HepG2 (cell line): ENCODE measurements at regions not wholly inside any gene's neighbourhood (a gene's known extent, or its start where the extent isn't known, plus 50 kb on each side); places are given as distances from the start of the nearest gene placed in this dataset.

ENCODE experiments used
- ATAC-seq: fragments of 200-7000 bp; cut with Tn5 transposase; 3 replicates; pipeline ENCODE4 v1.9.1; 2020; ENCODE audit warnings: mild to moderate bottlenecking, moderate library complexity
- BruUV-seq: library from RNA; stranded (reverse); fragments of 400-500 nt; replicated peaks from 2 replicates; lab custom pipeline; 2021; lab: Mats Ljungman, UMichigan
- CTCF ChIA-PET: fragments of 300-600 bp; formaldehyde crosslinking; extraction: SDS; loops from one replicate; lab custom pipeline; 2021; ENCODE audit warnings: low total read pairs, inconsistent platforms, low intra/inter-chr PET ratio; lab: Yijun Ruan, JAX
- POLR2A ChIA-PET: fragments of 350-600 bp; sonication (Branson Sonifier 250); formaldehyde crosslinking; loops from one replicate; lab custom pipeline; 2020; ENCODE audit warnings: antibody characterized with exemption, inconsistent platforms; lab: Yijun Ruan, JAX
- DNase-seq: peaks from one replicate; pipeline ENCODE4 v3.0.0-alpha.2; 2015; ENCODE audit warnings: low spot score
- FAIRE-seq: peaks from 3 replicates; lab custom pipeline; 2011; peaks lifted over from hg19 to GRCh38; lab: Jason Lieb, UNC
- H2AFZ ChIP-seq: one replicate; pipeline ENCODE4 v1.6.1; 2011; ENCODE audit warnings: low read length, inconsistent platforms
- H3K27ac ChIP-seq: fragments of 300-600 bp; 3 replicates; pipeline ENCODE4 v1.8.0; 2011; ENCODE audit warnings: mixed run types, mild to moderate bottlenecking, mixed read lengths, low read length, inconsistent platforms; ENCODE audit not compliant: insufficient read depth; ENCODE audit errors: extremely low read length
- H3K27me3 ChIP-seq, 2 experiments: fragments of 200-600 bp in 1 of 2; 2 replicates in 1 of 2; 3 replicates in 1 of 2; pipeline versions ENCODE4 v1.6.0 to v1.8.0; 2011; ENCODE audit warnings: low read length in 2 of 2, mild to moderate bottlenecking in 2 of 2, moderate library complexity in 2 of 2, inconsistent platforms in 1 of 2; ENCODE audit not compliant: insufficient read depth in 2 of 2, control insufficient read depth in 1 of 2
- H3K36me3 ChIP-seq, 2 experiments: fragments of 200-600 bp in 1 of 2; replicated peaks in 1 of 2; 2 replicates in 1 of 2; 3 replicates in 1 of 2; pipeline versions ENCODE4 v1.5.1 to v1.8.0; 2011; ENCODE audit warnings: low read length in 2 of 2, inconsistent platforms in 1 of 2; ENCODE audit not compliant: insufficient read depth in 2 of 2, control insufficient read depth in 1 of 2
- H3K4me1 ChIP-seq: 2 replicates; pipeline ENCODE4 v1.5.1; 2012; ENCODE audit warnings: low read length, inconsistent platforms; ENCODE audit not compliant: insufficient read depth
- H3K4me2 ChIP-seq: 2 replicates; pipeline ENCODE4 v1.6.0; 2011; ENCODE audit warnings: low read depth, low read length, inconsistent platforms
- H3K4me3 ChIP-seq, 3 experiments: fragments of 200-600 bp in 1 of 3; sonication (generic), shearing (Covaris generic) in 1 of 3; replicated peaks in 1 of 3; 2 replicates each; pipeline ENCODE4 v1.5.1; 2011 to 2016; ENCODE audit warnings: low read length in 3 of 3, inconsistent platforms in 2 of 3, low read depth in 2 of 3, mild to moderate bottlenecking in 2 of 3, control low read depth in 1 of 3, mixed read lengths in 1 of 3; ENCODE audit not compliant: insufficient read depth in 1 of 3
- H3K79me2 ChIP-seq: one replicate; pipeline ENCODE4 v1.6.1; 2011; ENCODE audit warnings: low read length, inconsistent platforms; ENCODE audit not compliant: insufficient read depth
- H3K9ac ChIP-seq: 2 replicates; pipeline ENCODE4 v1.6.0; 2011; ENCODE audit warnings: mild to moderate bottlenecking, low read depth, low read length, inconsistent platforms; ENCODE audit not compliant: insufficient read depth
- H3K9me3 ChIP-seq: 2 replicates; pipeline ENCODE4 v1.5.1; 2012; ENCODE audit warnings: mild to moderate bottlenecking, low read length
- H4K20me1 ChIP-seq: 2 replicates; pipeline ENCODE4 v1.6.0; 2011; ENCODE audit warnings: inconsistent platforms, mild to moderate bottlenecking, low read length, moderate library complexity; ENCODE audit not compliant: insufficient read depth
- HOMEZ ChIP-seq: IDR thresholded peaks from 2 replicates; pipeline ENCODE4 v1.6.1; 2016; ENCODE audit warnings: low read depth
- NPAS2 ChIP-seq: sonication (generic); formaldehyde crosslinking; IDR thresholded peaks from 2 replicates; pipeline ENCODE4 v1.8.0; 2022; ENCODE audit warnings: mild to moderate bottlenecking, missing genetic modification reagents, borderline replicate concordance
- NR2F1 ChIP-seq, 2 experiments: fragments of 450-650 bp in 1 of 2; formaldehyde crosslinking in 1 of 2; IDR thresholded peaks; 2 replicates each; pipeline versions ENCODE4 v1.5.0 to v1.6.1; 2016 to 2020; ENCODE audit warnings: mild to moderate bottlenecking in 1 of 2, missing compliant biosample characterization in 1 of 2, missing genetic modification reagents in 1 of 2, moderate library complexity in 1 of 2
- SCMH1 ChIP-seq: sonication (generic); formaldehyde crosslinking; IDR thresholded peaks from 2 replicates; pipeline ENCODE4 v1.9.0; 2021; ENCODE audit warnings: missing genetic modification reagents, mild to moderate bottlenecking, borderline replicate concordance
- ZFP41 ChIP-seq: sonication (generic); formaldehyde crosslinking; IDR thresholded peaks from 2 replicates; pipeline ENCODE4 v1.4.0; 2020; ENCODE audit warnings: mild to moderate bottlenecking, missing genetic modification reagents, borderline replicate concordance
- ZNF414 ChIP-seq: sonication (generic); formaldehyde crosslinking; IDR thresholded peaks from 2 replicates; pipeline ENCODE4 v1.5.0; 2020; ENCODE audit warnings: missing genetic modification reagents
- ZNF605 ChIP-seq: sonication (generic); formaldehyde crosslinking; IDR thresholded peaks from 2 replicates; pipeline ENCODE4 v1.8.0; 2022; ENCODE audit warnings: mild to moderate bottlenecking, missing genetic modification reagents
- ZNF687 ChIP-seq: sonication (generic); formaldehyde crosslinking; IDR thresholded peaks from 2 replicates; pipeline ENCODE4 v1.5.1; 2020; ENCODE audit warnings: mild to moderate bottlenecking, missing genetic modification reagents, moderate library complexity
- ZNF788 ChIP-seq: sonication (generic); formaldehyde crosslinking; IDR thresholded peaks from 2 replicates; pipeline ENCODE4 v1.5.0; 2020; ENCODE audit warnings: mild to moderate bottlenecking, missing genetic modification reagents, borderline replicate concordance
- ZSCAN31 ChIP-seq: sonication (generic); formaldehyde crosslinking; IDR thresholded peaks from 2 replicates; pipeline ENCODE4 v1.5.0; 2020; ENCODE audit warnings: low read depth, mild to moderate bottlenecking, missing genetic modification reagents
- WGBS: methylation state at CpG from one replicate; pipeline ENCODE4 v1.1.6; 2017; ENCODE audit warnings: low lambda C conversion rate; 5-methylcytosine and 5-hydroxymethylcytosine counted together
- in situ Hi-C: cut with HindIII; loops from 2 replicates; pipeline ENCODE4 v1.10.0; 2017; ENCODE audit warnings: low pct_unique_long_range_greater_than_20kb; ENCODE audit not compliant: extremely low pct_ligation_motif_present
- intact Hi-C: fragments of 100-400 bp; cut with micrococcal nuclease; formaldehyde crosslinking; loops from one replicate; pipeline ENCODE4 v1.10.0; 2022; ENCODE audit not compliant: unreplicated experiment
- TF ChIP-seq, protein P1 (sequence below): sonication (generic); formaldehyde crosslinking; IDR thresholded peaks from 2 replicates; pipeline ENCODE4 v1.4.0; 2020; ENCODE audit warnings: missing genetic modification reagents
- TF ChIP-seq, protein P2 (sequence below): sonication (generic); formaldehyde crosslinking; IDR thresholded peaks from 2 replicates; pipeline ENCODE4 v1.4.0; 2020; ENCODE audit warnings: mild to moderate bottlenecking, missing genetic modification reagents

- Histone ChIP-seq H3K27ac (no peak overlapping the region), H3K4me3 (no peak overlapping the region), H3K79me2 (no peaks in the 10 kb centered on the region)
- FAIRE-seq, result no peak
- TF ChIP-seq HOMEZ (CRISPR knock-in tag), result no peak
- TF ChIP-seq, protein P1, sequence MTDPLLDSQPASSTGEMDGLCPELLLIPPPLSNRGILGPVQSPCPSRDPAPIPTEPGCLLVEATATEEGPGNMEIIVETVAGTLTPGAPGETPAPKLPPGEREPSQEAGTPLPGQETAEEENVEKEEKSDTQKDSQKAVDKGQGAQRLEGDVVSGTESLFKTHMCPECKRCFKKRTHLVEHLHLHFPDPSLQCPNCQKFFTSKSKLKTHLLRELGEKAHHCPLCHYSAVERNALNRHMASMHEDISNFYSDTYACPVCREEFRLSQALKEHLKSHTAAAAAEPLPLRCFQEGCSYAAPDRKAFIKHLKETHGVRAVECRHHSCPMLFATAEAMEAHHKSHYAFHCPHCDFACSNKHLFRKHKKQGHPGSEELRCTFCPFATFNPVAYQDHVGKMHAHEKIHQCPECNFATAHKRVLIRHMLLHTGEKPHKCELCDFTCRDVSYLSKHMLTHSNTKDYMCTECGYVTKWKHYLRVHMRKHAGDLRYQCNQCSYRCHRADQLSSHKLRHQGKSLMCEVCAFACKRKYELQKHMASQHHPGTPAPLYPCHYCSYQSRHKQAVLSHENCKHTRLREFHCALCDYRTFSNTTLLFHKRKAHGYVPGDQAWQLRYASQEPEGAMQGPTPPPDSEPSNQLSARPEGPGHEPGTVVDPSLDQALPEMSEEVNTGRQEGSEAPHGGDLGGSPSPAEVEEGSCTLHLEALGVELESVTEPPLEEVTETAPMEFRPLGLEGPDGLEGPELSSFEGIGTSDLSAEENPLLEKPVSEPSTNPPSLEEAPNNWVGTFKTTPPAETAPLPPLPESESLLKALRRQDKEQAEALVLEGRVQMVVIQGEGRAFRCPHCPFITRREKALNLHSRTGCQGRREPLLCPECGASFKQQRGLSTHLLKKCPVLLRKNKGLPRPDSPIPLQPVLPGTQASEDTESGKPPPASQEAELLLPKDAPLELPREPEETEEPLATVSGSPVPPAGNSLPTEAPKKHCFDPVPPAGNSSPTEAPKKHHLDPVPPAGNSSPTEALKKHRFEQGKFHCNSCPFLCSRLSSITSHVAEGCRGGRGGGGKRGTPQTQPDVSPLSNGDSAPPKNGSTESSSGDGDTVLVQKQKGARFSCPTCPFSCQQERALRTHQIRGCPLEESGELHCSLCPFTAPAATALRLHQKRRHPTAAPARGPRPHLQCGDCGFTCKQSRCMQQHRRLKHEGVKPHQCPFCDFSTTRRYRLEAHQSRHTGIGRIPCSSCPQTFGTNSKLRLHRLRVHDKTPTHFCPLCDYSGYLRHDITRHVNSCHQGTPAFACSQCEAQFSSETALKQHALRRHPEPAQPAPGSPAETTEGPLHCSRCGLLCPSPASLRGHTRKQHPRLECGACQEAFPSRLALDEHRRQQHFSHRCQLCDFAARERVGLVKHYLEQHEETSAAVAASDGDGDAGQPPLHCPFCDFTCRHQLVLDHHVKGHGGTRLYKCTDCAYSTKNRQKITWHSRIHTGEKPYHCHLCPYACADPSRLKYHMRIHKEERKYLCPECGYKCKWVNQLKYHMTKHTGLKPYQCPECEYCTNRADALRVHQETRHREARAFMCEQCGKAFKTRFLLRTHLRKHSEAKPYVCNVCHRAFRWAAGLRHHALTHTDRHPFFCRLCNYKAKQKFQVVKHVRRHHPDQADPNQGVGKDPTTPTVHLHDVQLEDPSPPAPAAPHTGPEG, result no peak
- no peak for TF ChIP-seq ZNF788 (CRISPR knock-in tag)
- no peak for TF ChIP-seq ZSCAN31 (CRISPR knock-in tag)
- no peak for TF ChIP-seq ZNF414 (CRISPR knock-in tag)
- TF ChIP-seq ZFP41 (CRISPR knock-in tag), result no peak
- TF ChIP-seq NPAS2 (CRISPR knock-in tag), result no peak
- TF ChIP-seq NR2F1 (CRISPR knock-in tag; IDR thresholded peaks at IDR 0.05), result no peak
- TF ChIP-seq SCMH1, result no peak
- TF ChIP-seq ZNF687 (CRISPR knock-in tag), result no peak
- TF ChIP-seq, protein P2, sequence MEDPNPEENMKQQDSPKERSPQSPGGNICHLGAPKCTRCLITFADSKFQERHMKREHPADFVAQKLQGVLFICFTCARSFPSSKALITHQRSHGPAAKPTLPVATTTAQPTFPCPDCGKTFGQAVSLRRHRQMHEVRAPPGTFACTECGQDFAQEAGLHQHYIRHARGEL (CRISPR knock-in tag), result no peak
- no peak for TF ChIP-seq ZNF605
- TF ChIP-seq, all 625 proteins: peak for 0
- intact Hi-C loops, result no loop called here
- H3K36me3 ChIP-seq, result no peaks in the 10 kb centered on the region
- in situ Hi-C loops, result no loop called here
- no peak for ATAC-seq
- 4% methylated on average over 2 of the region's 2 CpGs for WGBS
- POLR2A ChIA-PET, result no interaction called here
- DNase-seq, result no peak
- BruUV-seq, result no TSS peak
- no peaks in the 10 kb centered on the region for H3K9me3 ChIP-seq
- H3K4me2 ChIP-seq, result no peak overlapping the region
- no peak overlapping the region for H3K9ac ChIP-seq
- no peaks in the 10 kb centered on the region for H3K4me1 ChIP-seq
- no peaks in the 10 kb centered on the region for H3K27me3 ChIP-seq
- H2AFZ ChIP-seq, result no peak overlapping the region
- no peaks in the 10 kb centered on the region for H4K20me1 ChIP-seq
- CTCF ChIA-PET, result no interaction called here
Measured at GRCh38 chr10:84948644-84949043, 620.3 kb downstream of the CCSER2 start.
